ENCODE measurements at regions not wholly inside any gene's neighbourhood (a gene's known extent, or its start where the extent isn't known, plus 50 kb on each side); places are given as distances from the start of the nearest gene placed in this dataset.

DNA sequence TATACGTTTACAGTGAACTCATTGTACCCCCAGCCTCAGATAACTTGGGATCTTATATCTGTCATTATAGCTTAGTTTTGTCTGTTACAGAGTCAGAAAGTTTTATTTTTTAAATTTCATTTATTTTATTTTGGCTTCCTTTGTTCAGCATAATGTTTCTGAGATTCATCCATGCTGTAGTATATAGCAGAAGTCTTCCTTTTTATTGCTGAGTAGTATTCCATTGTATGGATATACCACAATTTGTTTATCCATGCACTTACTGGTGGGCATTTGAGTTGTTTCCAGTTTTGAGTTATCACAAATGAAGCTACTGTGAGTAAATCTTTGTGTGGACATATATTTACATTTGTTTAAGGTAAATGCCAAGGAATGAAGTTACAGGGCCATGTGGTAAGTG, 122.3 kb downstream of the ADCYAP1 start:
- TF ChIP-seq, protein P1, sequence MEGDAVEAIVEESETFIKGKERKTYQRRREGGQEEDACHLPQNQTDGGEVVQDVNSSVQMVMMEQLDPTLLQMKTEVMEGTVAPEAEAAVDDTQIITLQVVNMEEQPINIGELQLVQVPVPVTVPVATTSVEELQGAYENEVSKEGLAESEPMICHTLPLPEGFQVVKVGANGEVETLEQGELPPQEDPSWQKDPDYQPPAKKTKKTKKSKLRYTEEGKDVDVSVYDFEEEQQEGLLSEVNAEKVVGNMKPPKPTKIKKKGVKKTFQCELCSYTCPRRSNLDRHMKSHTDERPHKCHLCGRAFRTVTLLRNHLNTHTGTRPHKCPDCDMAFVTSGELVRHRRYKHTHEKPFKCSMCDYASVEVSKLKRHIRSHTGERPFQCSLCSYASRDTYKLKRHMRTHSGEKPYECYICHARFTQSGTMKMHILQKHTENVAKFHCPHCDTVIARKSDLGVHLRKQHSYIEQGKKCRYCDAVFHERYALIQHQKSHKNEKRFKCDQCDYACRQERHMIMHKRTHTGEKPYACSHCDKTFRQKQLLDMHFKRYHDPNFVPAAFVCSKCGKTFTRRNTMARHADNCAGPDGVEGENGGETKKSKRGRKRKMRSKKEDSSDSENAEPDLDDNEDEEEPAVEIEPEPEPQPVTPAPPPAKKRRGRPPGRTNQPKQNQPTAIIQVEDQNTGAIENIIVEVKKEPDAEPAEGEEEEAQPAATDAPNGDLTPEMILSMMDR (IDR thresholded peaks at IDR 0.05) = no peak
- TF ChIP-seq POLR2A (IDR thresholded peaks at IDR 0.05) = no peak

Data from esophagus squamous epithelium (tissue), 4 donors.